ENCODE measurements at regions not wholly inside any gene's neighbourhood (a gene's known extent, or its start where the extent isn't known, plus 50 kb on each side); places are given as distances from the start of the nearest gene placed in this dataset.
"Not testable (repeated sequence)": the region's sequence is repeated elsewhere in the genome, so short reads cannot be mapped to it uniquely, and the experiment has no call there.

DNA sequence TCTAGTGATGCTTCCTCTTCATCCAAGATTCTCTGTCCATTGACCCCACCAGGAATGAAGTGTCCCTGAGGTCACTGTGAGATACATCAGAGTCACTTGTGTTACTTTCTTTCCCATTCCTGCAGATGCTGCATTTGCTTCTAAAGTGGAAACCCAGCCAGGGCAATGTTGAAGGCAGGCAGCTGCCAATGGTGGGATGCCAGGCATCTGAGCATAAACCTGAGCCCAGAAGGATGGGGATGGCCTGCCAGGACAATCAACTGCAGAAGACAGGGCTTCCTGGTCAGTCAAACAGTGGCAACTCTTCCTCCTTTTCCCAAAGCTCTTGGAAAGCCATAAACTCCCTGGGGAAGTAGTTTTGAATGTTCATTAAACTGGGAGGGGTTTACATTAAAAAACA, 178.0 kb upstream of the TMEM132C start:
- DNase-seq (ENCODE audit: low spot score), result no peak

DNA sequence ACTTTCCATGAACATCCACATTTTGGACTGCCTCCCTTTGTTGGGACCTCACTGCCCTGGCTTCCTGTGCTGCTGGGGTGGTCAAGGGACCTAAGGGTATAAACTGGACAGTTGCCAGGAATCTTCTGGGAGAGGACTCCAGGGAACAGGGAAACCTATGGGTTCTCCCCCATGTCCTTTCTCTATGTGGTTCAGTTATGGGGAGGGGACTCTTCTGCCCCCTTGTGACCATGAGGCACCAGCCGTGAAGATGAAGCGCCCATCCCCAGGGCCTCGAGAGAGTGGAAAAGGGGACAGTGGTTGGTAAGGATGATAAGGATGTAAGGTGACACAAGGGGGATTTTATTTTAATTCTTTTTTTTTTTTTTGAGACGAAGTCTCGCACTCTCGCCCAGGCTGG, 177.0 kb upstream of the TMEM132C start:
- DNase-seq (ENCODE audit: low spot score), result no peak

DNA sequence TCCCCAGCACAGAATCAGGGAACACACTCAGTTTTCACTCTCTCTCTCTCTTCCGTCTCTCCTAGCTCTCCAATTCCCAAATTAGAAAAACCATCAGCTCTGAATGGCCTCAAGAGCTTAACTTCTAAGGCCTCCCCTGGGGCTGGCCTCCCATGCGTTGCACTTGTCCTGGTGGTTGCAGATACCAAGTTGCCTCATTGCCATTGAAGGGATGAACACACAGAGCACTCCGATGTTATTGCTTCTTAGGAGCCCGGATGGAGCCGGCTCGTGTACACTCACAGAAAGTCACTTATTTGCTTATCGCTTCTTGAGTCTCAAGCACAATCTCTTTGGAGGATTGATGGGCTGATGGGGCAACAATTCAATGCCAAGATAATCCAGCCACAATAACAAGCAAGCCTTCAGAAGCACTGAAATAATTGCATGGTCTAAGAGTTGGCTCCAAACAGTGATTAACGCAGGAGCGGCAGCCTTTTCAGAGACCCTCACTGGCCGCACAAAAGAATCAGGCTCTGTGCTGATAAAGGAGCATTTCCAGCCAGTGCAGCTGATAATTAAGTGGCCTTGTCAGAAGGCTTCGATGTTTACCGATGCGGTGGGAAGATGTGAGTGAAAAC, 175.8 kb upstream of the TMEM132C start:
- no peak for DNase-seq (ENCODE audit: low spot score)

DNA sequence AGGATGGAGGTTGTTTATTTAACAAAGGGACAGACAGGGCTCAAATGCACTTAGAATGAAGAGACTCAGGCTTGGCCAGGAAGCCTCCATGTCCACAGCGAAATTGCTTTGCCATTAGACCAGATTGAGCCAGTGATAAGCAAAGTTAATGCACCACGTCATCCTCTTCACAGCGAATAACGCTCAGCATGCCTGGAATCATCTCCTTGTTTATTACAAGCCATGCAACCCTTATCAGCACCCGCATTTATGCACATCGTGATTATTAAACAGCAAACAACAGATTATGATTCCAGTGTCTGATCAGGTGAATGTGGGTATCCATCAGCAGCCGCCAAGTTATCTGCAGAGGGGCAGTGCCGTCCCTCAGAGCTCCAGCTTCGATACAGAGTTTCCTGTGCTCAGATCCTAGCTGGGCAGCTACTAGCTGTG, 175.0 kb upstream of the TMEM132C start:
- no peak for DNase-seq (ENCODE audit: low spot score)

DNA sequence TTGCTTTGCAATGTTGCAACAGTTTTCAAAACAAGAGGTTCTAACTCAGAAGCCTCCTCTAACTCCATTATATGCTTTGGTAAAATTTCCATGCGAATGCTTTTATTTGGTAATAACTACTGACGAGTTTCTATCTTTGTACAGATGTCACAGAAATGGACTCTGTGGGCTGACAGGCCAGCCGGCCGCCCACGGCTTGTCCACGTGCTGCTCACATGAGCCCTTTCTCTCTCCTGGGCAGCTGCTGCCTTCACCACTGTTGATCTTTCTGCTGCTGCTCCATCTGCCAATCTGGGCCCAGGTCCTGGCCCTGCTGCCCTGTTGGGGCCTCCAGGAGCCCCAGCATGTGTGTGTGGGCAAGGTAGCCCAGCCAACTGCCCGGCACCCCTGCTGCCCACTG, 168.2 kb upstream of the TMEM132C start:
- no peak for DNase-seq (ENCODE audit: low spot score)

DNA sequence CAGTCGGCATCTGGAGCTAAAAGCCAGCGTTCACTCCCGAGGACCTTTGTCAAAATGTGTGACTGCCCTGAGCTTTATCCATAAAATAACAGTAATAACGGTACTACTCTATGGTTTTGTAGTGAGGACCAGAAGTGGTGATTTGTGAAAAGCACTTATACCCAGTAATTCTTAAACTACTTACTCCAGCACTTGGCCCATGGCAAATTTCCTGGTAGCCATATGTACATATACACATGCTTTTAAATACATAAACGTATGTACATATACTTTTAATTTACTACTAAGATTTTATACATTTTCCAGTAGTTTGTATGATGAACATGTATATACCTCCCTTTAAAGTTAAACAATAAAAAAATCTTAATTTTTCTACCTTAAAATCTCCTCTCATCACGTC, 163.8 kb upstream of the TMEM132C start:
- no peak for DNase-seq (ENCODE audit: low spot score)

DNA sequence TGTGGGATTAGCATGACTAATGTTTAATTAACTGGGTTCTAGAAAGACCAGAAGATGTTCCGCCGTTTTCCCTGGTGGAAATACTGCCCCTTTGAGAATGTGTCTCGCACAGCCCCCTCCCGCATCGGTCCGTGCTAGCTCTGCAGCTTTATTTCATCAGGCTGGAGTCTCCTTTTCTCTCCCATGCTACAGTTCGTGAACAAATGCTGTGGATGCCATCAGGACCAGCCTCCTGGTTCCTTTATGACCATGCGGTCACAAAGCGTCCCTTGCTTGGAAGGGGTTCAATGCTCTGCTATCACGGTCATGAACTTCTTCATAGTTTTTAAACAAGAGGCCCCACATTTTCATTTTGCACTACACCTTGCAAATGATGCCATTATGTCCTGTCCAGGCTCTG, 157.7 kb upstream of the TMEM132C start:
- DNase-seq (ENCODE audit: low spot score), result no peak

DNA sequence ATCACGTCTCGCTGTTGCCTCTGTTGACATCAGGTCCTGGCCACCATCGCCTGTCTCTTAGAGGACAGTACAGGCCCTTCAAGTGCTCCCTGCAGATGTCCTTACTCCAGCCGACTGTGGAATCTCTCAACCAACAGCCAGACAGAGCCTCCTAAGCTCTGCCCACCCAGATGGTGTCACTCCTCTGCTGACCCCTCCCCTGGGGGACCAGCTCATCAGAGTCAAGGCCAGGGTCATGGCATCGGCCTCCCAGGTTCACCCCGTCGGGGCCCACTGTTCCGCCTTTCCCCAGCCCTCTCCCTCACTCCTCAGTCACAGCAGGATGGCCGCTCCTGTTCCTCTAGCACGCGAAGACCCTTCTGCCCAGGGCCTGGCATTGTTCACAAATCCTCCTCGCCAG, 157.3 kb upstream of the TMEM132C start:
- no peak for DNase-seq (ENCODE audit: low spot score)

DNA sequence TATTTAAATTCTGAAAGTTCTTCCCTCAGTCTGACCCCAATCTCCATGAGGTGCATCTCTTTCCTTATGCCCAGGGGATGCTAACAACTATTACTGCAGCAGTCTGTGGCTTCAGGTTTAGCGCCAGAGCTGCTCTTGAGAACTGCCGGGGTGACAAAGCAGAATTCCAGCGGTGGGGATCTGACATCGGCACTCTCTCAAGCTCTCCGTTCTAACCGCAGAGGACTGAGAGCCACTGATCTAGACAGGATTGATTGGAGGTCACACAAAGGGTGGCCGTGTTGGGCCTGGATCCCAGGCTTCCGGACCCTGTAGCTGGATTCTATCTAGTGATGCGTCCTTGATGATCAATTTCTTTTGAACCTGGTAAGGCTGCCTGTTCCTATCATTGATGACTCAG, 155.6 kb upstream of the TMEM132C start:
- DNase-seq (ENCODE audit: low spot score), result no peak

DNA sequence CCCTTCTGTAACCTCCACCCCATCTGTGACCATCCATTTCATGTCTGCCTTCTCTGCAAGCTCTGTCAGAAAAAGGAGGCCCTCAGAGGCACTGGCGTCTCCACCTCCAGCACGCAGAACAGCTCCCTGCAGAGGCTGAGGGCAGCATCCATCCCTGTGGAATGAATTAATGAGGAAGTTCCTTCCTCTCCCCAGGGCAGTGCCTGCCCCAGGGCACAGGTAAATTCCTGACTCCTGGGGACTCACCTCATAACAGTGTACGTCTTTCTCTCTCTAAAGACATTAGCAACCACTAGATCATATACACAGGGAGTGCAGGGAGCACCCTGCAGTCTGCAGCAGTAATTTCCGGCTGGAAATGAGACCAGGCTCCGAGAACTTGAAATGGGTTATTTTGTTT, 155.0 kb upstream of the TMEM132C start:
- DNase-seq (ENCODE audit: low spot score), result no peak

DNA sequence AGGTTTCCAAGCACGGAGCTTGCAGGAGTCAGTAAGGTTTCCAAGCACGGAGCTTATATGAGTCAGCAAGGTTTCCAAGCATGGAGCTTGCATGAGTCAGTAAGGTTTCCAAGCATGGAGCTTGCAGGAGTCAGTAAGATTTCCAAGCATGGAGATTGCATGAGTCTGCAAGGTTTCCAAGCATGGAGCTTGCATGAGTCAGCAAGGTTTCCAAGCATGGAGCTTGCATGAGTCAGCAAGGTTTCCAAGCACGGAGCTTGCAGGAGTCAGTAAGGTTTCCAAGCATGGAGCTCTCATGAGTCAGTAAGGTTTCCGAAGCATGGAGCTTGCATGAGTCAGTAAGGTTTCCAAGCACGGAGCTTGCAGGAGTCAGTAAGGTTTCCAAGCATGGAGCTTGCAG, 153.7 kb upstream of the TMEM132C start:
- DNase-seq (ENCODE audit: low spot score), result not testable (repeated sequence)

DNA sequence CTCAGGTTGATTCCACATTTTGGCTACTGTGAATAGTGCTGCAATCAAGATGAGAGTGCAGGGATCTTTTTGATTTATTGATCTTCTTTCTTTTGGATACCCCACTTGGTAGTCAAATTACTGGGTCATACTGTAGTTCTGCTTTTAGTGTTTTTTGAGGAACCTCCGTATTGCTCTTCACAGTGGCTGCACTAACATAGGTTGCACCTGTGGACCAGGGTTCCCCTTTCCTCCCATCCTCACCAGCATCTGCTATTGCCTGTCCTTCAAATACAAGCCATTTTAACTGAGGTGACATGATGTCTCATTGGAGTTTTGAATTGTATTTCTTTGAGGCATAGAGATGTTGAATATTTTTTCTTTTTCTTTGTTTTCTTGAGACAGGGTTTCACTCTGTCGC, 152.5 kb upstream of the TMEM132C start:
- no peak for DNase-seq (ENCODE audit: low spot score)

DNA sequence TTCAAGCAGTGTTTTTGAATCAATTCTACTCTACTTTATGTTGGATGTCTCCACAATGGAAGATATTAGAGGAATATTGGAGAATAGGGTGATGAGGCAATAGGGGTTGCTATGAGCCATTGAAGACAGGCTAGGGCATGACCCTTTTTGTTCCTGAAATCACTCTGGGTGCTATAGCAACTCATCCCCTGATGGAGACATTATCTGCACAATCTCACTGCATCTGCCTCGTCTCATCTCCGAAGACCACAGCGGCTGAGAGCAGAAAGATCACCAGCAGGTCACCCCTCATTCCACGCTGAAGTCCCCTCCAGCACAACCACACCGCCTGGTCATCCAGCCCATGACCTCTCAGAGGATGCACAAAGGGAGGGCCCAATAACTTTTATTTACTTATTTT, 150.4 kb upstream of the TMEM132C start:
- no peak for DNase-seq (ENCODE audit: low spot score)

DNA sequence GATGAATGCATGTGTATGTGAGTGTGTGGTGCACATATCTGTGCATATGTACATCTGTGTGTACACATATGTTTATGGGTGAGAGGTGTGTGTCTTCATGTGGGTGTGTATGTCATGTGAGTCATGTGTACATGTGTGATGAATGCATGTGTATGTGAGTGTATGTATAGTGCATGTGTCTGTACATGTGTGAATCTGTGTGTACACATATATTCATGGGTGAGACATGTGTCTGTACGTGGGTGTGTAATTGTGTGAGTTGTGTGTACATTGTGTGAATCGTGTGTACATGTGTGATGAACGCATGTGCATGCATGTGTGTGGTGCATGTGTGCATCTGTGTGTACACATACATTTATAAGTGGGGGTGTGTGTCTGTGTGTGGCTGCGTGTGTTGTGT, 146.9 kb upstream of the TMEM132C start:
- DNase-seq (ENCODE audit: low spot score), result no peak

DNA sequence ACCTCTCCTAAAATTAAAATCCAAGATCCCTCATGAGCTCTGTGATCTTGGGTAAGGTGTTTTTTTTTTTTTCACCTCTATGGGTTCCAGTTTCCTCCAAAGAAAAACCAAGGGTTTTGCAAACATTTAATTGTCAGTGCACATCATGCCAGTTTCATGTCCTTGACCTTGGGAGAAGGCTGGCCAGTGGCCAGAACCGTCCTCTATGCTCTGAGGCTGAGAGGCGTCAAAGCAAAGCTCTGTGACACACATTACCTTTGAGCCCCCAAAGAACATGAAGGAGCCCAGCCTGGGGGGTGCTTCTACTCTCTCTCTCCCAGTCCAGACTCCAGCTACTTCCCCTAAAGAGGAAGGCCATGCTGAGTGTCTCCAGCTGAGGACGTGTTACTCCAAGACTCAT, 145.5 kb upstream of the TMEM132C start:
- DNase-seq (ENCODE audit: low spot score), result no peak

DNA sequence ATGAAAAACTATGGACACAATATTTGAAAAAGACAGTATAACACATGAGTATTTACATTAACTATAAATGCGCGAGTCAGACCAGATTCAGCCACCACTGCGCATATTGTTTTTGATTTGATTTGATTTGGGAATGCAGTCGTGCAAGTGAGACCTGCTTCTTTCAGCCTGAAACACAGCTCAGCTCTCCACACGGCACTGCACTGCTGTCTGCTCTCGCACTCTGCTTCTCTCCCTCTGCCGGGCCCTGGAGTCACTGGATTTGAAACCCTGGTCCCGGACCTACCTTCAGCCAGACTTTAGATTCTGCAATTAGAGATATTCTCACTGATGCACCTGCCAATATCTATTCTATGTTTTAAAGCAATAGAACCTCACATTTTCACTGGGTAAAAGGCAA, 143.9 kb upstream of the TMEM132C start:
- DNase-seq (ENCODE audit: low spot score), result no peak

DNA sequence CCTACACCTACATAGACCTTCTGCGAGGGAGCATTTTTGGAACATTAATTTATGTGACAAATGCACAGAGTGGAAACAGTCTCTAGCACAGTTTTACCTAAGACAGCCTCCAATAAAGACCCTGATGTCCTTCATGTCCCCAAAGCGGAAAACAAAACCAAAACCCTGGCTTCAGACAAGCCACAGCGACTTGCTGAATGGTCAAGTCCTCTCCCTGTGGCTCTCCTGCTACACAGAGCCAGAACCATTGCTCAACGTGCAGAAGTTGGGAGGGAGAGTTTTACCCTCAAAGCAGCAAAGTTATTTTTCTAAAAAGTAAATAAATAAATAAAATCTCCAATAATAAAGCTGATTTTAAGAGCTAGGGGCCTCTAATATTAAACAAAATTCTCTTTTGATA, 135.0 kb upstream of the TMEM132C start:
- DNase-seq (ENCODE audit: low spot score), result no peak

DNA sequence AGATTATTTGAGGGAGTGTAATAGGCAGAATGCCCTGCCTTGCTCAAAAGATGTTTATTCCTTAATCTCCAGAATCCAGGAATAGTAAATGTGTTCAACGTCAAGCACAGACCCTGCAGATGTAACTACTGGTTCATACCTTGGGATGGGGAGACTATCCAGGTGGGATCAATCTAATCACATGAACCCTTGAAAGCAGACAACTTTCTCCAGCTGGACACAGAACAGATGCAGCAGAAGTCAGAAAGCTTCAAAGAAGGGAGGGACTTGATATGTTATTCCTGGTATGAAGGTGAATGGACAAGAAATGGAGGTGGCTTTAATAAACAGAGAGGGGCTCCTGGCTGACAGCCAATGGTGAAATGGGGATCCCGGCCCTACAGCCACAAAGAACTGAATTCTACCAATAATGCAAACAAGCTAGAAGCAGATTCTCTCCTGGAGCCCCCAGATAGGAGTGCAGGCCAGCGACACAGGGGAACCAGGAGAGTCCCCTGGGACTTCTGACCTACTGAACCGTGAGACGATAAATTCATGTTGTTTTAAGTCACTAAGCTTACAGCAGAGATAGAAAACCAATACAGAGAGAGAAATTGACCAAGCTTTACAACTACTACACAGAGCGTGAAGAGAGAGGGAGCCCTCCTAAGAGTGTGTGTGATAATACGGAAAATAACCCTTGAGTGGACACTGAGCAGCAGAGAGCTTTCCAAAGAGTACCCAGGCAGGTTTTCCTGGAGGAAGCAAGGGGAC, 133.5 kb upstream of the TMEM132C start:
- DNase-seq (ENCODE audit: low spot score), result no peak

DNA sequence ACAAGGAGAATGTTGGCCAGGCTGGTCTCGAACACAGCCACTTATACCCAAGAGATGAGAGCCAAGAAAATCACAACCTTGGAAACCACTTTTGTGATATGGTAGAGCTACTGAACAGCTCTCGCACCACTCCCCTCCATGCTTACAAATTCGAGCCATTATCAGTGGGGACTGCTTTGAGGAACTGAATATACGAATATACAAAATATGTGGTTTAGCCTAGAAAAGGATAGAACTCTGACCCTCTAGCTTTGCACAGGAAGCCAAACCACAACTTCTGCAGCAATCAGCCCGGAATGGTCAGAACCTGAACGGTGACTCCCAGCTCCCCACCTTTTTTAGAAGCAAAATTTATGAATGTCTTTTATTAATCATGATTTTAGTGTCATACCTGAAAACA, 129.8 kb upstream of the TMEM132C start:
- DNase-seq (ENCODE audit: low spot score), result no peak

DNA sequence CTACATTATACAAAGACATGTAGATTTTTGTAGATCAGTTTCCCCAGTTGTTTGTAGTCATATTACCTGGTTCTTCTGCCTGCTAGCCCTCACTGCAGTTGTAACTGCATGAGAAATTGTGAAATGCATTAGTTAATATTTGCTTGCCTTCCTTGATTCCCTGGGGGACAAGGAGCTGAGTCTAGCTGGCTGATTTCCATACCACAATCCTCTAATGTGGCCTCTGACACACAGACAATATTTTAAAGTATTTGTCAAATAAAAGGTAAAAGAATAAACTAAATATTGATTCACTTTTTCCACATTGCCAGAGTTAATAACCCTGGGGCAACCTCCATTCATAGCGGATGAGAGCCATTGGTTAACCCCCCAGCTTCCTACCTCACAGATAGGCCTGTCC, 128.8 kb upstream of the TMEM132C start:
- DNase-seq (ENCODE audit: low spot score), result no peak

DNA sequence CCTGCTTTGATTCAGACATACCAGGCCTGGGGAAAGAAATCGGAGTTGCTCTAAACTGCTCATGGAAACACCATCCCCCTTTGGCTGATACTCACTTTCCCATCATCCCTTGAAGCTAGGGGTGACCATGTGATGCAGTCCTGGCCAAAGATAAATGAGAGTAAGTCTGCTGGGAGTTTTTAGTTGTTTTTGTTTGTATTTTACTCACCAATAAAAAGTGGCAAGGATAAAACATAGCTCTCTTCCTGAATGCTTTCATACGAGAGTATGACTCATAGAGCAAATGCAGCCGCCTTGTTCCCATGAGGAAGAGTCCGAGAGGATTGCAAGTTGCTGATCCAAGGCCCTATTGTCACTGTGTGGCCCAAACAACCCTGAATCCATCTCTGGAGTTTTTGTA, 126.4 kb upstream of the TMEM132C start:
- no peak for DNase-seq (ENCODE audit: low spot score)

DNA sequence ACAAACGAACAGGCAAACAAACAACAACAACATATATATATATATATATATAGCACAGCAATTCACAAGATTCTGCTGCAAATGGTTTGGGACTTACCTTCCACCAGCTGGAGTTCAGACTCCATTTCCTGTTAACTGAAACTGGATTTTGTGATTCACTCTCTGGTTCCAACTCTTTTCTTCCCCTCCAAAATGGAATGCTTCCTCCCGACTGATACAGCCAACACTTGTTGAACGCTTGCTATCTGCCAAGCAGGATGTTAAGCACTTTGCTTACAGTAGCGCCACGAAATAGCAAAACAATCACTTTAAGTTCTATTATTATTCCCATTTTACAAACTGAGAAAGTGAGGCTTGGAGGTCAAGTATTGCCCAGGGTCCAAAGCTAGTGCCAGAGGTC, 116.0 kb upstream of the TMEM132C start:
- DNase-seq (ENCODE audit: low spot score), result no peak

DNA sequence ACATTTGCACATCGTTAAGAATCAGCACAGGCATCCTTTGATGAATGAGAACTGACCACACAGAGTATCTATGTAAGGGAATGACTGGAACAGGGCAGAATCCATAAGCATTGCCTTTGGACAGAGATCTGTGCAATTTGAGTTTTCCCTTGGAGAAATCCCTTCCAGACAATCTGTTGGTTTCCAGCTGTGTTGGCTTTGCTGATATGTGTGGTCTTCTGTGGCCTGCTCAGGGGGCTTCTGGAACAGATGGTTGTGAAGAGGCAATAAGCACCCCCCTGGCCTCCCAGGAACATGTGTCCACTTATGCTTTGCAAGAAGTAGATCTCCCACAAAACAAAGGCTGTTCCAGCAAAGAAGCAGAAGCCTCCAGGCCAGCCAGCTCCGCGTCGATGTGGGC, 111.4 kb upstream of the TMEM132C start:
- DNase-seq (ENCODE audit: low spot score), result no peak

DNA sequence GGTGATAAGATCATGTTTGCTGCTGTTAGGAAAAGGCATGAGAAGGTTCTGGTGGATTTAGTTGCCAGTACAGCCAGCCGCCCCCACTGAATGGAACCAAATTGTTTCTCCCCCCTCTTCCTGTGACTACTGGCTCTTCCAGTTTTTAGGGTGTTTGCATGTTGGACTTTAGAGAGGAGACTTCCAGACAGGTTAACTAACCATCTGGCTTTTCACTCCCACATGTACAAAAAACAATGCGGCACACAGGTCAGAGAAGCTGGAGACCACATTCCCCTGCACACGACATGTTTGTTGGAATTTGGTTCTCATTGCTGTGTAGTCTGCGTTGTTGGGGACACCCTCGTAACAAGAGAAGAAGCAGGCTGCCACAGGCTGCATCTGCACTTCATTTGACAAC, 103.9 kb upstream of the TMEM132C start:
- DNase-seq (ENCODE audit: low spot score), result no peak

Measured in cerebellar cortex (tissue), 1 donor.